C1 segment of cervical spinal cord (tissue), 14 donors: ENCODE measurements at regions not wholly inside any gene's neighbourhood (a gene's known extent, or its start where the extent isn't known, plus 50 kb on each side); places are given as distances from the start of the nearest gene placed in this dataset.
A peak's percentile ranks its signal among the peaks of the same experiment; 100 is the strongest.

Experiments used
- DNase-seq, 14 donors: peaks; one replicate each; lab custom pipeline; 2025; lab: John Stamatoyannopoulos, UW

GRCh38 chr2:134770702-134771101, 51.9 kb upstream of the TMEM163 start:
- no peak for DNase-seq

DNA sequence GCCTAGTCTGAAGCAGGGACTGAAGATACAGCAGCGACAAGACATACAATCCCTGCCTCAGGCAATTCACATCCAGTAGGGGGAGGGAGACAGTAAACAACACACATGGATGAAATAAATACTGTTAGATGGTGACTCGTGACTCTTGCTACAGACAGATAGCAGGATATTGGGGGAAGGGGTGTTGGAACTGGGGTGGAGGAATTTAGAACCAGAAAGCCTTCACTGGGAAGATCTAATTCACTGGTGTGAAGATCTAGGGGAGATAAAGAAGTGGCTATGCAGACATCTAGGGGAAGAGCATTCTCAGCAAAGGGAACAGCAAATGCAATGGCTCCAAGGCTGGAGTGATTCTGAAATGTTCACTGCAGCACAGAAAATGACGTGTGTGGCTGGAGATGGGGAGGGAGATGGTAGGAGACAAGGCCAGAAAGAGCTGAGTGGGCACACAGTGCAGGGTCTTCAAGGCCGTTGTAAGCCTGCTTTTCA, 52.6 kb upstream of the TMEM163 start:
- no peak for DNase-seq

DNA sequence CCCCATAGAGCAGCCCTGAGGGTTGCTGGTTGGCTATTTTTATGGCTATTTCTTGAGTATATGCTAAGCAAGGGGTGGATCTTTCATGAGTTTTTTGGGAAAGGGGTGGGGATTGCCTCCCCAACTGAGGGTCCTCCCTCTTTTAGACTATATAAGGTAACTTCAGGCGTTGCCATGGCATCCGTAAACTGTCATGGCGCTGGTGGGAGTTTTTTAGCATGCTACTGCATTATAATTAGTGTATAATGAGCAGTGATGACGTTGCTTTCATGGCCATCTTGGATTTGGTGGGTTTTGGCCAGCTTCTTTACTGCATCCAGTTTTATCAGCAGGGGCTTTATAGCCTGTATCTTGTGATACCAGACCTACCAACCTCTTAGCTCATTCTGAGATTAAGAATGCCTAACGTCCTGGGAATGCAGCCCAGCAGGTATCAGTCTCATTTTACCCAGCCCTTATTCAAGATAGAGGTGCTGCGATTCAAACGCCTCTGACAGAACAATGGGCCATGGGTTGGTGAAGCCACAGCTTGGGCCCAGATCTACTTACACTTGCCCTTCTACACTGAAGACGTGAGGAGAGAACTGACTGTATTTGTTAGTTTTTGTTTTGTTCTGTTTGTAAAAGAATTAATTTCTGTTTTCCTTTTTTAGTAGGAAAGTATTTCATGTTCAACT, 53.8 kb upstream of the TMEM163 start:
- no peak for DNase-seq

- peak in 5 of 14 donors; percentile 7 to 99 (median 50) for DNase-seq
These were observed 54.5 kb upstream of the TMEM163 start for GRCh38 chr2:134773335-134773734.

DNA sequence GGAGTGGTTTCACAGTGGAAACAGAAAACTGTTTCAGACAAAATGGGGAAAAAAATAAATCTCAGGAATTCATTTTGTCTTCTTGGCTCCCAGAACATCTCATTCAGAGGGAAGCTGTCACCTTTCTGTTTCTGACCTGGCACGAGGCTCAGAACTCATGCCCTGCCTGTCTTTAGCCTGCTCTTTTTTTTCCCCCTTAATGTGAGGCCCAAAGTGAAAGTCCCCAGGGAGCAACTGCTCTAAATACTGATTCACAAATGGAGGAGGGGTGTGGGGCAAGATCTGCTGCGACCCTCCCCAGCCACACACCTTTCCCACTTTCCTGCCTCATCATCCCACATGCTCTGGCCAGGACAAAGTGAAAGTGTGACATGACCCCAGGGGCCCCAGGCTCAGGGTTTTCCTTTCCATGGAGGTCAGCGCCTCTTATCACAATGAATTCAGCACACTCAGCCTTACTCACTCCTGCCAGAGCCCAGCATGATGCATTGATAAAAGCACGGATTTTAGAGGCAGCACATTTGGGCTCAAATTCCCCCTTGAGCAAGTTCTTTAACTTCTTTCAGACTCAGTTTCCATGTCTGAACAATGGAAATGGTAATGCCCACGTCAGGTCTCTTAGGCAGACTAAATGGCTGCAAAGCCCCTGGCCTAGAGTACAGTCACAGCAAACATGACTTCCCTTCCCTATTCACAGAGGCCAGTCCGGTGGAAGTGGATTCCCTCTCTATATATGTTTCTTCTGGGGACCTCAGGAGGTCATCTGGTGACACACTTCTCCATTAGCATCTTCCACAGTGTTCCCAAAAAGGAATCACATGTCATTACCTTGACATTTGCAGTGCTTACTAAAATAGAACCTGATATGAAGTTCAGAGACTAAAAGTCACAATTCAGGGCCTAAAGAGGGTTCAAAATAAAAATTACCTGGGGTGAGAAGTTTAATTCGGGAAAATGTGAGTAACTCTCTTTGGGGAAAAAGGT, 55.3 kb upstream of the TMEM163 start:
- no peak for DNase-seq

- no peak for DNase-seq
These were observed 56.2 kb upstream of the TMEM163 start for GRCh38 chr2:134774786-134775641.

GRCh38 chr2:134776836-134777235, 58.0 kb upstream of the TMEM163 start:
- DNase-seq: no peak

DNA sequence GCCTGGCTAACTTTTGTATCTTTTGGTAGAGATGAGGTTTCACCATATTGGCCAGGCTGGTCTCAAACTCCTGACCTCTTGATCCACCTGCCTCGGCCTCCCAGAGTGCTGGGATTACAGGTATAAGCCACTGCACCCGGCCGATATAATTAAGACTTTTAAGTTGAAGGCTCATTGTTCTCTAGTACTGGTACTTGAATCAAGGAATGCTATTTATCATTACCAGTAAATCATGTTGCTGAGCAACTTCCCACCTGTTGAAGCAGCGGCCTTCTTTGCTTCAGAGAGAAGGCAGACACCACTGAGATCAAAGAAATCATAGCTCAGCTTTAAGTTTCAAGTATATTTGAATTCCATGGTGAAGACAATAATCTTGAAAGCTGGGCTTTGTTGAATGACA, 58.8 kb upstream of the TMEM163 start:
- DNase-seq: no peak

- DNase-seq: no peak
These were observed 59.6 kb upstream of the TMEM163 start for GRCh38 chr2:134778372-134778771.

GRCh38 chr2:134780972-134781371, 57.4 kb upstream of the ACMSD start:
- no peak for DNase-seq

DNA sequence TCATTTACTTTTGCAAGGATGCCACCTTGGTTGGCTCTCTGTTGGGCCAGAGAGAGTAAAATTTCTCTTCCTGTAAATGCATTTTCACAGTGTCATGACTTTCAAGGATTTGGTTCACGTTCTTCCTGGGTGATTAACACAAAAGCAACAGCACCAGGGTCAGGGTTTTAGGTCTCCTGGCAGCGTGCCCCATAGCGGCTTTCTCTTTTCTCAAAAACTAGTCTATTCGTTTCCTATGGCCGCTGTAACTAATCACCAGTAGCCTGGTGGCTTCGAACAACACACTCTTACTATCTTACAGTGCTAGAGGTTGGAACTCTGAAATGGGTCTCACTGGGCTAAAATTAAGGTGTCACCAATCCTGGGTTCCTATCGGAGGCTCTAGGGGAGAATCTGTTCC, 56.3 kb upstream of the ACMSD start:
- DNase-seq: no peak

DNA sequence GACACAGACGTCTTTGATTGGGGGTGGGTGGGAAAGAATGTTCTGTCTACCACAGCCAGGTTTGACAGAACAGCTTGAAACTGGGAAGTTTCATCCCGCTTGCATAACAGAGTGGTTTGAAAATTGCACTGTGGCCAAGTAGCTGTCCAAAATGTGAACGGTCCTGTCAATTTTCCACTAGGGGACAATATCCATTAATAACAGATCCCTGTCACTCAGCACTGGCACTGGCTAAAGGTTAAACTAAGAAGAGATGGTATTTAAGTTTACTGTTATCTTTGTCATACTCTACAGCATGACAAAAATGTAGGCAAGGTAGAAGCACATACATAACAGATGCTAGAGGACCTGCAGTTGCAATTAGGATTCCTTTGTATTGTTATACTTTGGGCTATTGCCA, 55.6 kb upstream of the ACMSD start:
- no peak for DNase-seq

- no peak for DNase-seq
These were observed 54.5 kb upstream of the ACMSD start for GRCh38 chr2:134783912-134784311.

- no peak for DNase-seq
These were observed 52.6 kb upstream of the ACMSD start for GRCh38 chr2:134785659-134786430.

DNA sequence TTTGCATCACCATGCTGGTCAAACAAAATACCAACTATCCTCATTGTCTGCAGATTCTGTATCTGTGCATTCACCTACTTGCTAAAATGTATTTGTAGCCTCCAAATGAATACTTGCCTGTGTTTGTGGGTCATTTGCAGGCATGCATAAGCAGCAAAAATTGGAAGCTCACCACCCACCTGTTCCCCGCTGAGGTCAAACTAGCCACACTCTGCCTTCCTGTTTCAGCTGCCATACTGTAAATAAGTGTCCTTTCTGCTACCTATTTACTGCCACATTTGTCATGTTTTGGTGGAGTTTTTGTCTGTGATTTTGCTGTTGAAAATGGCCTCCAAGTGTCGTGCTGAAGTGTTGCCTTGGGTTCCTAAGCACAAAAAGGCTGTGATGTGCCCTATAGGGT, 50.0 kb upstream of the ACMSD start:
- no peak for DNase-seq
